H9 (cell line): ENCODE measurements at regions not wholly inside any gene's neighbourhood (a gene's known extent, or its start where the extent isn't known, plus 50 kb on each side); places are given as distances from the start of the nearest gene placed in this dataset.

ENCODE experiments used
- DNase-seq: peaks from one replicate; pipeline ENCODE4 v3.0.0-alpha.2; 2017
- H2AFZ ChIP-seq: one replicate; pipeline ENCODE4 v1.6.1; 2013; ENCODE audit warnings: mild to moderate bottlenecking, low read length, control low read depth, moderate library complexity
- H2AK5ac ChIP-seq: 2 replicates; pipeline ENCODE4 v1.6.1; 2013; ENCODE audit warnings: low read length, control low read depth, mixed read lengths; ENCODE audit not compliant: insufficient read length
- H2BK120ac ChIP-seq: one replicate; pipeline ENCODE4 v1.6.1; 2013; ENCODE audit warnings: low read depth, mild to moderate bottlenecking, low read length, control low read depth, inconsistent platforms; ENCODE audit not compliant: poor library complexity, severe bottlenecking
- H2BK12ac ChIP-seq: 2 replicates; pipeline ENCODE4 v1.6.1; 2013; ENCODE audit warnings: low read length, control low read depth, mixed read lengths, low read depth; ENCODE audit not compliant: insufficient read length
- H2BK15ac ChIP-seq: 2 replicates; pipeline ENCODE4 v1.6.1; 2013; ENCODE audit warnings: low read depth, low read length, control low read depth
- H2BK20ac ChIP-seq: one replicate; pipeline ENCODE4 v1.6.1; 2013; ENCODE audit warnings: low read depth, mild to moderate bottlenecking, low read length, control low read depth, inconsistent platforms; ENCODE audit not compliant: poor library complexity, severe bottlenecking
- H2BK5ac ChIP-seq: 2 replicates; pipeline ENCODE4 v1.6.1; 2013; ENCODE audit warnings: low read length, control low read depth, mixed read lengths; ENCODE audit not compliant: insufficient read length
- H3K14ac ChIP-seq: 2 replicates; pipeline ENCODE4 v1.6.1; 2013; ENCODE audit warnings: low read length, control low read depth; ENCODE audit not compliant: insufficient read depth
- H3K18ac ChIP-seq: 2 replicates; pipeline ENCODE4 v1.6.1; 2013; ENCODE audit warnings: low read depth, mild to moderate bottlenecking, mixed read lengths, low read length, control low read depth; ENCODE audit not compliant: insufficient read length
- H3K23ac ChIP-seq: 2 replicates; pipeline ENCODE4 v1.6.1; 2013; ENCODE audit warnings: low read length, control low read depth, mixed read lengths, low read depth; ENCODE audit not compliant: insufficient read length
- H3K23me2 ChIP-seq: 2 replicates; pipeline ENCODE4 v1.6.1; 2013; ENCODE audit warnings: low read depth, mild to moderate bottlenecking, mixed read lengths, low read length, control low read depth; ENCODE audit not compliant: insufficient read length, poor library complexity, severe bottlenecking
- H3K27ac ChIP-seq: 2 replicates; pipeline ENCODE4 v1.5.1; 2013; ENCODE audit warnings: low read length, control low read depth, mixed read lengths, low read depth; ENCODE audit not compliant: insufficient read length
- H3K27me3 ChIP-seq: 2 replicates; pipeline ENCODE4 v1.6.1; 2013; ENCODE audit warnings: low read length, control low read depth, inconsistent platforms; ENCODE audit not compliant: insufficient read depth
- H3K4ac ChIP-seq: 2 replicates; pipeline ENCODE4 v1.6.1; 2013; ENCODE audit warnings: low read depth, mild to moderate bottlenecking, control low read depth, inconsistent platforms, low read length, moderate library complexity
- H3K4me1 ChIP-seq: 2 replicates; pipeline ENCODE4 v1.6.1; 2013; ENCODE audit warnings: low read length, control low read depth, inconsistent platforms; ENCODE audit not compliant: insufficient read depth
- H3K4me2 ChIP-seq: 2 replicates; pipeline ENCODE4 v1.6.1; 2013; ENCODE audit warnings: low read length, control low read depth, mixed read lengths; ENCODE audit not compliant: insufficient read length, insufficient read depth
- H3K56ac ChIP-seq: 2 replicates; pipeline ENCODE4 v1.6.1; 2013; ENCODE audit warnings: low read depth, mild to moderate bottlenecking, mixed read lengths, low read length, control low read depth; ENCODE audit not compliant: insufficient read length
- H3K79me1 ChIP-seq: 2 replicates; pipeline ENCODE4 v1.6.1; 2013; ENCODE audit warnings: low read depth, mild to moderate bottlenecking, moderate library complexity, low read length, control low read depth, inconsistent platforms; ENCODE audit not compliant: insufficient read depth, poor library complexity, severe bottlenecking
- H3K79me2 ChIP-seq: 2 replicates; pipeline ENCODE4 v1.6.1; 2013; ENCODE audit warnings: low read length, control low read depth, inconsistent platforms; ENCODE audit not compliant: insufficient read depth
- H3K9ac ChIP-seq: 2 replicates; pipeline ENCODE4 v1.6.1; 2013; ENCODE audit warnings: low read length, control low read depth, mixed read lengths; ENCODE audit not compliant: insufficient read length; ENCODE audit errors: extremely low read depth
- H3K9me3 ChIP-seq: one replicate; pipeline ENCODE4 v1.6.1; 2013; ENCODE audit warnings: low read depth, low read length, inconsistent platforms; ENCODE audit not compliant: control insufficient read depth
- H3T11ph ChIP-seq: one replicate; pipeline ENCODE4 v1.6.1; 2013; ENCODE audit warnings: mild to moderate bottlenecking, low read length, control low read depth, inconsistent platforms
- H4K20me1 ChIP-seq: one replicate; pipeline ENCODE4 v1.6.1; 2013; ENCODE audit not compliant: control insufficient read depth, insufficient read length, insufficient read depth
- H4K5ac ChIP-seq: 2 replicates; pipeline ENCODE4 v1.6.1; 2013; ENCODE audit warnings: low read depth, mild to moderate bottlenecking, mixed read lengths, low read length, control low read depth; ENCODE audit not compliant: insufficient read length
- H4K8ac ChIP-seq: replicated peaks from 2 replicates; pipeline ENCODE4 v1.6.1; 2013; ENCODE audit warnings: low read length, control low read depth, mixed read lengths, low read depth; ENCODE audit not compliant: insufficient read length
- H4K91ac ChIP-seq: 2 replicates; pipeline ENCODE4 v1.6.1; 2013; ENCODE audit warnings: low read depth, mild to moderate bottlenecking, moderate library complexity, mixed read lengths, low read length, control low read depth; ENCODE audit not compliant: insufficient read length
- H3K27ac Mint-ChIP-seq, 3 experiments: 2 replicates in 2 of 3; 3 replicates in 1 of 3; pipeline ENCODE4 v1.8.0; 2020 to 2021; ENCODE audit warnings: mixed read lengths in 3 of 3, mild to moderate bottlenecking in 1 of 3, moderate library complexity in 1 of 3
- H3K27me3 Mint-ChIP-seq: 2 replicates; pipeline ENCODE4 v1.8.0; 2021; ENCODE audit warnings: low read depth, mild to moderate bottlenecking, moderate library complexity, mixed read lengths
- H3K36me3 Mint-ChIP-seq, 3 experiments: 2 replicates in 2 of 3; 3 replicates in 1 of 3; pipeline ENCODE4 v1.8.0; 2020 to 2021; ENCODE audit warnings: low read depth in 3 of 3, mixed read lengths in 3 of 3; ENCODE audit not compliant: insufficient read depth in 1 of 3
- H3K4me1 Mint-ChIP-seq, 2 experiments: 2 replicates each; pipeline ENCODE4 v1.8.0; 2020; ENCODE audit warnings: mixed read lengths in 2 of 2
- H3K4me3 Mint-ChIP-seq, 2 experiments: 2 replicates in 1 of 2; 3 replicates in 1 of 2; pipeline ENCODE4 v1.8.0; 2020 to 2021; ENCODE audit warnings: mild to moderate bottlenecking in 2 of 2, mixed read lengths in 2 of 2, moderate library complexity in 1 of 2
- H3K9me3 Mint-ChIP-seq, 2 experiments: 2 replicates in 1 of 2; 3 replicates in 1 of 2; pipeline ENCODE4 v1.8.0; 2020; ENCODE audit warnings: mild to moderate bottlenecking in 2 of 2, mixed read lengths in 2 of 2, moderate library complexity in 1 of 2
- CTCF ChIP-seq: fragments of 200-600 bp; sonication (generic); conservative IDR thresholded peaks from 3 replicates; pipeline ENCODE4 v1.8.0; 2021; ENCODE audit warnings: antibody characterized with exemption, mild to moderate bottlenecking
- WGBS: extraction: QIAGEN DNeasy Blood & Tissue Kit; methylation state at CpG from one replicate; pipeline ENCODE4 v1.1.7; 2013; ENCODE audit warnings: missing lambda C conversion rate, low lambda C conversion rate, mixed read lengths; ENCODE audit not compliant: insufficient read length; ENCODE audit errors: extremely low coverage; 5-methylcytosine and 5-hydroxymethylcytosine counted together

DNA sequence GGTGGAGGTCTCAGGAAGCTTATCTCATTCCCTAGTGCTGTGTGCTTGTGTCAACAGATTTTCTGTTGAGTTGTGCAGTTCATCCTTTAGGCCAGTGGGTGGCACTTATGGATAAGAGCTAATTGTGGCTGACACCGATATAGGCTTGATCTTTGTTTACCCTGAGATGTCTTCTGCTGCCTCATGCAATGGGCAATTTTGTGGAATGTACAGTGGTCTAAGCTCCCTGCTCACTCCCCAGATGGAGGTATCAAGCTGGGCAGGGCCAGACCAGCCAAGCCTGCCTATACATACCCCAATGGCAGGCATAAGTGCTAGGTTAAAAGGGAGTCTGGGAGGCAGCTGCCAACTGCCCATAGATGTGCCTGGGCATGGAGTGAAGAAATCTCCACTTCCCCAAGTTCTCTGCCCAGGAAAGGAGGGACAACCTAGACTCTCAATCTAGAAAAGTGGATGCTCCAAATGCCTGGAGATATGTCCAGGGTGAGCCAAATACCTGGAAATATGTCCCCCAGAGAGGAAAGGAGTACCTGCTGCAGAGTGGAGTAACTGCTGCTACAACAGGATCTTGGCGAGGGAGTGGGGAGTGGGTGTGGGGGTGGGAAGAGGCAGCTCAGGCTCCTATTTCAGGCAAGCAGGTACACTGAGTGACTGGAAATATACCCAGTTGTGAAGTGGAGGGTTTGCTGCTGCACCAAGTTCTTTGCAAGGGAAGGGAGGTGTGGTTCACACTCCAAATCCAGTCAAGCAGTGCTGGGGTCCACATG lies 53.2 kb upstream of the ARG1 start:
- TF ChIP-seq CTCF, result peak; percentile 72
- no peak overlapping the region for H2AFZ ChIP-seq

More for the DNA sequence above, 53.2 kb upstream of the ARG1 start:
- no peaks in the 10 kb centered on the region for H3K79me1 ChIP-seq
- peaks cover 23 to 34% (median 32%) of the 10 kb centered on the region in 3 experiments; a peak in 6 of 7 replicates for H3K36me3 Mint-ChIP-seq
- H3K56ac ChIP-seq, result no peak overlapping the region
- H2BK120ac ChIP-seq, result no peak overlapping the region
- no peaks in the 10 kb centered on the region for H3K27me3 Mint-ChIP-seq
- H3K79me2 ChIP-seq, result no peaks in the 10 kb centered on the region
- H3K9me3 Mint-ChIP-seq, result peaks cover 25 to 40% of the 10 kb centered on the region in 2 experiments
- no peak overlapping the region for H2BK5ac ChIP-seq
- no peak overlapping the region for H3K18ac ChIP-seq
- H3K23me2 ChIP-seq, result no peaks in the 10 kb centered on the region
- H3K4me3 Mint-ChIP-seq, result no peak overlapping the region
- no peak overlapping the region for H2BK15ac ChIP-seq
- no peak overlapping the region for H3T11ph ChIP-seq
- no peak overlapping the region for H3K14ac ChIP-seq
- H2BK12ac ChIP-seq, result no peak overlapping the region
- no peak overlapping the region for H3K4ac ChIP-seq
- H4K20me1 ChIP-seq, result no peaks in the 10 kb centered on the region
- no peak overlapping the region for H4K8ac ChIP-seq
- no CpG with 5 or more reads among the region's 2 CpGs for WGBS
- H3K4me1 Mint-ChIP-seq, result peaks cover 3% of the 10 kb centered on the region in 2 experiments; a peak in 3 of 4 replicates
- H3K9me3 ChIP-seq, result peaks cover 5% of the 10 kb centered on the region
- H2BK20ac ChIP-seq, result no peak overlapping the region
- peak overlapping the region in 1 of 3 experiments; percentile 22; a peak in 1 of 7 replicates for H3K27ac Mint-ChIP-seq
- no peaks in the 10 kb centered on the region for H3K27me3 ChIP-seq
- no peak overlapping the region for H3K23ac ChIP-seq
- H3K27ac ChIP-seq, result no peak overlapping the region
- DNase-seq, result peak; percentile 72
- H4K91ac ChIP-seq, result no peak overlapping the region
- H4K5ac ChIP-seq, result no peak overlapping the region
- no peaks in the 10 kb centered on the region for H3K4me1 ChIP-seq
- H3K4me2 ChIP-seq, result no peak overlapping the region
- H3K9ac ChIP-seq, result no peak overlapping the region
- H2AK5ac ChIP-seq, result no peak overlapping the region
